ENCODE measurements at regions not wholly inside any gene's neighbourhood (a gene's known extent, or its start where the extent isn't known, plus 50 kb on each side); places are given as distances from the start of the nearest gene placed in this dataset.
"Not testable (repeated sequence)": the region's sequence is repeated elsewhere in the genome, so short reads cannot be mapped to it uniquely, and the experiment has no call there.

DNA sequence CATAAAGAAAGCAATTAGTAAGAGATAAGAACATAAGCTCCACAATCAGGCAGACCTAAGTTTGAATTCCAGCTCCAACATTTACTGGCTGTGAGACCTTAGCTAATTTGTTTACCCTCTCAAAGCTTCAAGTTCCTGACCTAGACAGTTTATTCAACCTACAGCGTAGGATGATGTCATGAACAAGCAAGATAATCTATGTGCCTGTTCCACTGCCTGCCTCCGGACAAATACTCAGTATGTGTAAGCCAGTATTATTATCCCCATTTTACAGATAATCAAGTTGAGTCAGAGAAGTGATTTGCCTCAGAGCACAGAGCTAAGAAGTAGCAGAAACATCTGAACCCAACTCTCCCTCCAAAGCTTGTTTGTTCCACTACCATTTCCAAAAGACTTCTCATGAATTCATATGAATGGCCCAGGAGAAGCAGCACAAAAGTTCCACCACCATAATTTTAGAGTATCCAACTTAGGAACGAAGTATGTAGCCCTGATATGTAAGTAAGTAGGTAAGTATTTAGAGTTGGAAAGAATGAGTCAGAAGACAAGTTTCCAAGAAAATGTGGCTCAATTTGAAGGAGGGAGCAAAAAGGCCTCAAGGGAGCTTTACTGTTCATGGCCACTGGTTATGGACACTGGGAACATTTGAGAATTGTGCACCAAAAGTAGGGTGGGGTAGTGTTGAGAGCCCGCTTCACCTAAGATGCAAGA is 398.2 kb downstream of the NFIB start:
- 82% methylated on average over 4 of the region's 4 CpGs for WGBS
- Histone ChIP-seq H3K36me3 (ENCODE audit: insufficient read depth) (peaks cover 1% of the 10 kb centered on the region), H3K4me3 (ENCODE audit: low read depth, low read length) (no peak overlapping the region), H3K4me1 (ENCODE audit: insufficient read depth) (no peaks in the 10 kb centered on the region), H3K27ac (ENCODE audit: low read depth) (no peak overlapping the region)
- DNase-seq (ENCODE audit: extremely low spot score) = no peak

DNA sequence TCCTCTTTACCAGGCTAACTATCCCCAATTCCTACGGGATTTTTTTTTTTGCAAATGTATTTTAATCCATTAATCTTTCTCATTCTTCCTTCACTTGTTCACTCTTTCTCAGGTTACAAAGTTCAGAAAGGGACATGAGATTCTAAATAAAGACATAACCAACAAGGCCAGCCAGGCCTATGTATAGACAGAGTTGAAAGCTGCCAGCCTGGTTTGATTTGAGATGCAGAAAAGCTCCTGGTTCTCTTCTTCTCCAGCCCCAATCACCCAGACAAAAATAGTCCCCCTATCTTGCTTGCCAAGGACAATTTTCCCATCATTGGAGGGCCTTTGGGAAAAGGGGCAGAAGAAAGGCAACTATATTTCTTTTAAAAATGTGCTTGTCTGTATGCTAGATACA is 398.8 kb downstream of the NFIB start:
- Histone ChIP-seq H3K36me3 (ENCODE audit: insufficient read depth) (peaks cover 1% of the 10 kb centered on the region), H3K4me1 (ENCODE audit: insufficient read depth) (no peaks in the 10 kb centered on the region), H3K4me3 (ENCODE audit: low read depth, low read length) (no peak overlapping the region), H3K27ac (ENCODE audit: low read depth) (no peak overlapping the region)
- WGBS = 71% methylated on average over 1 of the region's 1 CpG
- DNase-seq (ENCODE audit: extremely low spot score) = no peak

DNA sequence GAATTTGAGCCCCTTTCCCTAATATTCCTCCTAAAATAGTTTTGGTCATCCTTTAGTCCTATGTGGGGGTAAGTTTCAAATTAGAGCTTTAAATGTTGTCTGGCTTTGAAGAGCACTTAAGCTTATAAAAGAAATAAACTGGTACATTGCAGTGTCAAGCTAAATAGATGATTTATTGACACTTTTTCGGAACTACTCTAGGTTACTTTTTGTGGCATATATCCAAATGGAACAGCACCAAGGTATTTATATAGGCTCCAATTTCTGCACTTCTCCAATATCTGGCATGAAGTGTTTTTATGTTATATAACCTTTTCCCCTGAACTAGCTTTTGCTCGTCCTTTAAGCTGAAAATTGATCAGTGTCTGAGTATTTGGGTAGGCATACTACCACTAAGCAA is 402.5 kb downstream of the NFIB start:
- no peak for DNase-seq (ENCODE audit: extremely low spot score)
- Histone ChIP-seq H3K36me3 (ENCODE audit: insufficient read depth) (no peaks in the 10 kb centered on the region), H3K27ac (ENCODE audit: low read depth) (no peak overlapping the region), H3K4me1 (ENCODE audit: insufficient read depth) (no peaks in the 10 kb centered on the region), H3K4me3 (ENCODE audit: low read depth, low read length) (no peak overlapping the region)
- 83% methylated on average over 2 of the region's 2 CpGs for WGBS

DNA sequence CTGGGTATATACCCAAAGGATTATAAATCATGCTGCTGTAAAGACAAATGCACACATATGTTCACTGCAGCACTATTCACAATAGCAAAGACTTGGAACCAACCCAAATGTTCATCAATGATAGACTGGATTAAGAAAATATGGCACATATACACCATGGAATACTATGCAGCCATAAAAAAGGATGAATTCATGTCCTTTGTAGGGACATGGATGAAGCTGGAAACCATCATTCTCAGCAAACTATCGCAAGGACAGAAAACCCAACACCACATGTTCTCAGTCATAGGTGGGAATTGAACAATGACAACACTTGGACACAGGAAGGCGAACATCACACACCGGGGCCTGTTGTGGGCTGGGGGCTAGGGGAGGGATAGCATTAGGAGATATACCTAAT is 406.1 kb downstream of the NFIB start:
- H3K4me3 ChIP-seq (ENCODE audit: low read depth, low read length); DNase-seq (ENCODE audit: extremely low spot score); H3K27ac ChIP-seq (ENCODE audit: low read depth); H3K4me1 ChIP-seq (ENCODE audit: insufficient read depth); H3K36me3 ChIP-seq (ENCODE audit: insufficient read depth): not testable (repeated sequence)
- WGBS = 97% methylated on average over 3 of the region's 3 CpGs

DNA sequence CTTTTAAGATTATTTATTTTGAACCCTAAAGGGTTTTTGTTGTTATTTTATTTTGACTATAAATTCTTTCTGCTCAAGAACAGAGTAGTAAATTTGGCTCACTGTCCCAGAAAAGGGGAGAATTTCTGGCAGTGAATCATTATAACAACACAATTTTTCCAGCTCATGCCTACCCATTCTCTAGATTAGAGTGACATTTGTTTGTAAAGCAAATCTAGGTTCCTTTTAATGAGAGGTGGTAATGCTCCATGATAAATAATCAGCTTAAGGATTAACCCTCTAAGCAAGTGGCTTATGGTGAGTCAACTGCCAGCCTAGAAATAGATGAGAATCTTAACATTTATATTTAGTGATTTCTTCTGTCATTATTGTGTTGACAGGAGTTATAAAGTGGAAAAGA is 409.2 kb downstream of the NFIB start:
- Histone ChIP-seq H3K36me3 (ENCODE audit: insufficient read depth) (no peaks in the 10 kb centered on the region), H3K4me3 (ENCODE audit: low read depth, low read length) (no peak overlapping the region), H3K4me1 (ENCODE audit: insufficient read depth) (no peaks in the 10 kb centered on the region), H3K27ac (ENCODE audit: low read depth) (no peak overlapping the region)
- no peak for DNase-seq (ENCODE audit: extremely low spot score)

DNA sequence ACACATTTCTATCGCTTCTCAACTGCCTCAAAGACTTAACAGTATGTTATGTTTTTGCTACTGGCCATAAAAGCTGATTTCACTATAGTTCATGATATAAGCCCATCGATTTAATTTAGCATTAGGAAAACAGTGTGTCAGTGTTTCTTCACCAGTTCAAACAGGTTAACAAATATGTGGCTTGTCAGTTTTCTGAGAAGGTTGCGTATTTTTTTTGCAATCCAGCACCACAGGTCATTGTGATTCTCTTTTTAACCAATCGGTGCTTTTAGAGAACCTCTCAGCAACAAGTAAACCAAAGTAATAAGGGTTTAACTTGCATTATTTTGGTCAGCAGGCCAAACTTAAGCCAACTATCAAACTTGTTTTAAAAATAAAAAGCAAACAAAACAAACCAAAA is 409.6 kb downstream of the NFIB start:
- Histone ChIP-seq H3K36me3 (ENCODE audit: insufficient read depth) (no peaks in the 10 kb centered on the region), H3K27ac (ENCODE audit: low read depth) (no peak overlapping the region), H3K4me3 (ENCODE audit: low read depth, low read length) (no peak overlapping the region), H3K4me1 (ENCODE audit: insufficient read depth) (no peaks in the 10 kb centered on the region)
- no peak for DNase-seq (ENCODE audit: extremely low spot score)
- 61% methylated on average over 4 of the region's 4 CpGs for WGBS

DNA sequence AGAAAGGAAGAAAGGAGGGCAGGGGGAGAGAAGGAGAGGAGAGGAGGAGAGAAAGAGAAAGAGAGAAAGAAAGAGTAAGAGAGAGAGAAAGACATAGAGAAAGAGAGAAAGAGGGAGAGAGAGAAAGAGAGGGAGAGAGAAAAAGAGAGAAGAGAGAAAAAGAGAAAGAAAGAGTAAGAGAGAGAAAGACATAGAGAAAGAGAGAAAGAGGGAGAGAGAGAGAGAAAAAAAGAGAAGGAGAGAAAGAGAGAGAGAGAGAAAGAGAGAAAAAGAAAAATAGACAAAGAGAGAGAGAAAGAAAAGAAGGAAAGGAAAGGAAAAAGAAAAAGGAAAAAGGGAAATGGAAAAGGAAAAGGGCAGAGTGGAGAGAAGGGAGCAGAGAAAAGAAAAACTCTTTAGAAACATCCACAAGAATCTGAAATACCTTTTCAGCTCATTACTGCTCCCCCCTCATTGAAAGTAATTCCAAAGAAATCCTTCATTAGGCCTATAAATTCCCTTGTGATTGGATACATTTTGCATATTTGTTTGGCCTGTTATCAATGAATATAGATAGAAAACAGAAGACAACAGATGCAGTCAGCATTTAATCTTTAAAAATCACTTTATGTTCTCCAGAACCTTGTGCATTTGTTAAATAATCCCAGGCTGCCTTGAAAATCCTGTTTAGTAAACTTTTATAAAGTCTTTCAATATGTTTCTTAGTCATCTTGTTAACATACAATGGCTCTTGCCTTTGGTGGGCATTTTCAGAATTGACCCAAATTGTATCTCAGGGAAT is 411.5 kb downstream of the NFIB start:
- no peak overlapping the region for H3K4me3 ChIP-seq (ENCODE audit: low read depth, low read length)
- no peaks in the 10 kb centered on the region for H3K4me1 ChIP-seq (ENCODE audit: insufficient read depth)
- no peak overlapping the region for H3K27ac ChIP-seq (ENCODE audit: low read depth)
- H3K36me3 ChIP-seq (ENCODE audit: insufficient read depth) = no peaks in the 10 kb centered on the region
- DNase-seq (ENCODE audit: extremely low spot score) = no peak

DNA sequence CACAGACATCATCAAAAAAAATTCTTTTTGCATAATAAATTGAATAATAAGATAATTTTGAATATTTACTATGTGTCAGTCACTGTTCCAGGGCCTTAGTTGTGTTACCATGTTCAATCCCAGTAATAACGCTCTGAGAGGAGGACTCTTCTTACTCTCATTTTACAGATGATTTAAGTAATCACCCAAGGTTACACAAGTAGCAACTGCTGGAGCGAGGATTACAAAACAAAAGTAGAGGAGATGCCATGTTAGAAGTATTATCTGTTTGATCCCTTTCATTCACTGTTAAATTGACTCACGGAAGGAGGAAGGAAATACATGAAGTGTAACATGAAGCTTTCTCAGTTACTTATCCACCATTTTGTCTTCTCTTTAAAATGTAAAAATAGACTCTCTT is 412.8 kb downstream of the NFIB start:
- no peaks in the 10 kb centered on the region for H3K4me1 ChIP-seq (ENCODE audit: insufficient read depth)
- no peak overlapping the region for H3K27ac ChIP-seq (ENCODE audit: low read depth)
- DNase-seq (ENCODE audit: extremely low spot score) = no peak
- 96% methylated on average over 3 of the region's 3 CpGs for WGBS
- no peak overlapping the region for H3K4me3 ChIP-seq (ENCODE audit: low read depth, low read length)
- H3K36me3 ChIP-seq (ENCODE audit: insufficient read depth) = no peaks in the 10 kb centered on the region

DNA sequence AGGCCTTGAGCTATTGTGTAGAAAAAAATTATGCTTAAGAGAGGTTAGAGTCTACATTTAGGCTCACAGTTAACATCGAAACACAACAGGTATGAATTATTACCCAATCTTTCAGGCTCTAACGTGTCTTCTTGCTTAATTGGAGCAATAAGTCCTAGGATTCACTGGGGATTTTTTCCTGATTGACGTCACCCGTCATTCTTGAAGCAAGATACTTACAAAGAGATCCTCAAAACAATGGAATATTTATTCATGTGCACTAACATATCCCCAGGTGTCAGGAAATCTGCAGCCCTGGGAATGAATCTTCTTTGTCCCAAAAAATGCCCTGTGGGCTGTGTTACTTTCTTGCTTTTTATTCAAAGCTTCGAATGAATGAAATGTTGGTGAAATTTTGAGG is 413.5 kb downstream of the NFIB start:
- Histone ChIP-seq H3K36me3 (ENCODE audit: insufficient read depth) (no peaks in the 10 kb centered on the region), H3K4me1 (ENCODE audit: insufficient read depth) (no peaks in the 10 kb centered on the region), H3K27ac (ENCODE audit: low read depth) (no peak overlapping the region), H3K4me3 (ENCODE audit: low read depth, low read length) (no peak overlapping the region)
- 88% methylated on average over 5 of the region's 5 CpGs for WGBS
- DNase-seq (ENCODE audit: extremely low spot score) = no peak

DNA sequence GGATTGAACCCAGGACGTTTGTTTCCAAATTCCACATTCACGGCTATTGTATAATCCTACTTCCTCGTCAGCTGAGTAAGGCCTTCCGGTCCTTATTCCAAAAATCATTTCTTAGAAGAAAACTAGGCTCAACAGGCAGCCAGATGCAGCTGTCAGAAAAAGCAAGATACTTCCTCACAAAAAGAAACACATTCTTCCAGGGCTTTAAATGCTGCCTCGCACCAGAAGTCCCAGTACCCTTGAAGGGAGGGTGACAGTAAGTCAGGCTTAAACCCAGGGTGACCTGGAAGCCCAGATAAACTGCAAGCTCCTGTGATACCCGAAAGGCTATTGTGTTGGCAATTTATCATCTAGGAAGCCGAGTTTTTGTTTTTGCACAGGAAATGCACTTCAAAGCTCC is 414.0 kb downstream of the NFIB start:
- no peak overlapping the region for H3K4me3 ChIP-seq (ENCODE audit: low read depth, low read length)
- no peaks in the 10 kb centered on the region for H3K4me1 ChIP-seq (ENCODE audit: insufficient read depth)
- no peak for DNase-seq (ENCODE audit: extremely low spot score)
- no peak overlapping the region for H3K27ac ChIP-seq (ENCODE audit: low read depth)
- 43% methylated on average over 7 of the region's 7 CpGs for WGBS
- no peaks in the 10 kb centered on the region for H3K36me3 ChIP-seq (ENCODE audit: insufficient read depth)

DNA sequence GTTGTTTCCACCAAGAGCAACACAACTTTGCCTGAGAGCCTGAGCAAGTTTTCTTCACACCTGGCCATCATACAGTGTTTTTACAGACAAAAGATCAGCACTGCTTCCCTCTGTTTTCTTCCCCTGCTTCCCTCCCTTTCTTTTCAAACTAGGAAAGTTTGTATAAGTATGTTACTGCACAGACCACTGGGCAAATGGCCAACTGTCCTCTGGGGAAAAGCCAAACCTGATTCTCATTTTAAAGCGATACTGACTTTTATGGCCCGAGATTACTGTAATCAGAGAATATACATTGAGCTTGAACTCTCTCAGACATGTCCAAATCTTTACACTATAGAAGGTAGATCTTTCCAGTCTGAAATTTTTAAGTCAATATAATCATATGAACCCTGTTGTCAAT is 415.0 kb downstream of the NFIB start:
- Histone ChIP-seq H3K36me3 (ENCODE audit: insufficient read depth) (no peaks in the 10 kb centered on the region), H3K27ac (ENCODE audit: low read depth) (no peak overlapping the region), H3K4me1 (ENCODE audit: insufficient read depth) (no peaks in the 10 kb centered on the region), H3K4me3 (ENCODE audit: low read depth, low read length) (no peak overlapping the region)
- WGBS = 34% methylated on average over 2 of the region's 2 CpGs
- no peak for DNase-seq (ENCODE audit: extremely low spot score)

DNA sequence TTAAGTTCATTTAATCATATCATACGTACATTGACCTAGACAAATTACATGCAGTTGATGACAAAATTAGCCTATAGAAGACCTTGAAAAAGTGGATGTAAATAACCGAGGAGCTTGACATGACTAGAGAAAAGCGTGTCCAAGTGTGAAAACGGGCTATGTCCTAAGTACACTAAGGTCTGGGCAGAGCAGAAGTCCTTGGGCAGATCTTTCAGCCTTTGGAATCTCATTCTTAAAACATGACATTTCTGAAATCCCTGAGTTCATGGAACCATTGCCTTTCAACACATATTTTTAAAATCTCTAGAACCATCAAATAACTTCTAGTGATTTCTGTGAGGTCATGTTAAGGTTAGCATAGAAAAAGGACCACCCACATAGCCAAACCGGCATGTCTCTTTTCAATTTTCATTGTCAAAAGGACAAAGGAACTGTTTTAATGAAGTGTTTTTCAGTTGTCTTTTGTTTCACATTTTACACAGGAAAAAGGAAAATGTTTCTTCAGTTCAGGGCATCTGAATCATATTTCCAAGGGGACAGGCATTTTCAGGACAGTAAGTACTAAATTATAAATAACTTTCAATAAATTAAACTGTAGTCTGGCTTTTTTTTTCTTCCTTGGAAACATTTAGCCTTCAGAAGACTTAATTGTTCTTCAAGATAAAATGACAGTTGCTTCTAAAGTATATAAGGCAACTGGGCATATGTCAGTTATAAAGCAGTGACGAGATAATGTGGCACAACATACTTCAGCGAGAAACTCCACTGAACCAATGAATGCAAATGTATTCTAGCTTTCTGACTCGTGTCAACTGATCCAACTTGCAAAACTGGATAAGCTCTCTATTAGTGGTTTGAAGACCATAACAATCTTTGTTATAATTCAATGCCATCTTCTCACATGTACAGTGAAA is 416.8 kb downstream of the NFIB start:
- Histone ChIP-seq H3K27ac (ENCODE audit: low read depth) (peak overlapping the region; percentile 38), H3K4me3 (ENCODE audit: low read depth, low read length) (no peak overlapping the region), H3K4me1 (ENCODE audit: insufficient read depth) (no peaks in the 10 kb centered on the region), H3K36me3 (ENCODE audit: insufficient read depth) (no peaks in the 10 kb centered on the region)
- WGBS = 75% methylated on average over 8 of the region's 8 CpGs
- DNase-seq (ENCODE audit: extremely low spot score) = no peak

DNA sequence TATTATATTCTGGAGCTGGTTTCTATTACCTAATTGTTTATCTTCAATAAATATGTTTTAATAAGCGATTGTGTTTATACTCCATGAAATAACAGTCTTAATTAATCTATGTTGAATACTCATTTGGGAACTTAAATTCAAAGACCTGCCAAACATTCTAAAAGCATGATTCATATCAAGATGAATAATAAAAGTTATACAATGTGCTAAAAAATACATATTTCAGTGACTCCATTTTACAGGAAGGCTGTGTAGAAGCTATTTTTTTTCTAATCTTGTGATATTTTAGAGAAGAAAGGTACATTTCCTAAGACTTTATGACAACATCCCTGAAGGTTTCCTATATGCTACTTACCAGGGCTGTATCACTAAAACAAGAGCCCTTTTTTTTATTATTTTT is 417.9 kb downstream of the NFIB start:
- Histone ChIP-seq H3K36me3 (ENCODE audit: insufficient read depth) (no peaks in the 10 kb centered on the region), H3K4me1 (ENCODE audit: insufficient read depth) (no peaks in the 10 kb centered on the region), H3K27ac (ENCODE audit: low read depth) (no peak overlapping the region), H3K4me3 (ENCODE audit: low read depth, low read length) (no peak overlapping the region)
- DNase-seq (ENCODE audit: extremely low spot score) = no peak
- WGBS = 60% methylated on average over 1 of the region's 1 CpG

DNA sequence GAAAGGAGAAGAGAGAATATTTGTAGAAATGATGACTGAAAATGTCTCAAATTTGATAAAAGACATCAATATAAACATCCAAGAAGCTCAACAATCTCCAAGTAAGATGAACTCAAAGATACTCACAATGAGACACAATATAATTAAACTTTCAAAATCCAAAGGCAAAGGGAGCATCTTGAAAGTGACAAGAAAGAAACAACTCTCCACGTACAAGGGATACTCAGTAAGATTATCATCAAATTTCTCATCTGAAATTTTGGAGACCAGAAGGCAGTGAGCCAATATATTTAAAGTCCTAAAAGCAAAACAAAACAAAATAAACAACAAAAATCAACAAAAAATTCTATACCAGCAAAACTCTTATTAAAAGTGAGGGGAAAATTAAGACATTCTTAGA is 428.7 kb downstream of the NFIB start:
- Histone ChIP-seq H3K4me1 (ENCODE audit: insufficient read depth) (no peaks in the 10 kb centered on the region), H3K4me3 (ENCODE audit: low read depth, low read length) (no peak overlapping the region), H3K27ac (ENCODE audit: low read depth) (no peak overlapping the region), H3K36me3 (ENCODE audit: insufficient read depth) (no peaks in the 10 kb centered on the region)
- DNase-seq (ENCODE audit: extremely low spot score) = no peak
- WGBS = 100% methylated on average over 1 of the region's 1 CpG
